GM19372 (cell line): ENCODE measurements at regions not wholly inside any gene's neighbourhood (a gene's known extent, or its start where the extent isn't known, plus 50 kb on each side); places are given as distances from the start of the nearest gene placed in this dataset.

Experiments
- ATAC-seq: cut with Tn5 transposase; IDR thresholded peaks from one replicate; pipeline ENCODE4 v1.9.1; 2021; ENCODE audit warnings: mild to moderate bottlenecking, low read depth, moderate library complexity; ENCODE audit not compliant: unreplicated experiment

DNA sequence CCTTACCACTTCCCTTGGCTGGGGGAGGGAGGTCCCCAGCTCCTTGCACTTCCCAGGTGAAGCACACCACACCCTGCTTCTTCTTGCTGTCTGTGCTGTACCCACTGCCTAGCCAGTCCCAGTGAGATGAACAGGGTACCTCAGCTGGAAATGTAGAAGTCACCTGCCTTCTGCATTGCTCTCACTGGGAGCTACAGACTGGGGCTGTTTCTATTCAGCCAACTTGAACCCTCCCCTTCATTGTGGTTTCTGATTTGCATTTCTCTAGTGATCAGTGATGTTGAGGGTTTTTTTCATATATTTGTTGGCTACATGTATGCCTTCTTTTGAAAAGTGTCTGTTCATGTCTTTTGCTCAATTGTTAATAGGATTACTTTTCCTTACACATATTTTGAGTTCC lies 222.8 kb downstream of the DDX3Y start:
- ATAC-seq, result peak; percentile 75

- ATAC-seq, result no peak
Observed at GRCh38 chrY:13149148-13149547, 244.5 kb downstream of the DDX3Y start.

DNA sequence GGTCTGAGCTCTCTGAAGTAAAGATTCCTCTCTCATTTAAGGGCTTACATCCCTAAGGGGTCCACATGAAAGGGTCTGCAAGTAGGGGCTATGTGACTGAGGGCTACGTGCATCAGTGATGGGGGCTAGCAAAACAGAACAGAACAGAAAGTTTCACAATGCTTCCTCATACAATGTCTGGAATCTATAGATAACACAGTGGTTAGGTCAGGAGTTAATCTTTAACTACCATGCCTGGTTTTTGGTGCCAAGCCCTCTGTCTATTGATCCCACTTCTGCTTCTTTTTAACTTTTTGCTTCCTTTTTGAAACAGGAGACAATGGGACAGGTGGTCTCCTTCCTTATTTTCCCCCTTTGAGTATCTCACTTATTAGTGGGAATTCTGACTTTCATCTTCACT lies 263.0 kb downstream of the DDX3Y start:
- ATAC-seq, result no peak

- ATAC-seq, result no peak
Observed at GRCh38 chrY:13168257-13168656, 263.6 kb downstream of the DDX3Y start.
